ENCODE measurements at regions not wholly inside any gene's neighbourhood (a gene's known extent, or its start where the extent isn't known, plus 50 kb on each side); places are given as distances from the start of the nearest gene placed in this dataset.

DNA sequence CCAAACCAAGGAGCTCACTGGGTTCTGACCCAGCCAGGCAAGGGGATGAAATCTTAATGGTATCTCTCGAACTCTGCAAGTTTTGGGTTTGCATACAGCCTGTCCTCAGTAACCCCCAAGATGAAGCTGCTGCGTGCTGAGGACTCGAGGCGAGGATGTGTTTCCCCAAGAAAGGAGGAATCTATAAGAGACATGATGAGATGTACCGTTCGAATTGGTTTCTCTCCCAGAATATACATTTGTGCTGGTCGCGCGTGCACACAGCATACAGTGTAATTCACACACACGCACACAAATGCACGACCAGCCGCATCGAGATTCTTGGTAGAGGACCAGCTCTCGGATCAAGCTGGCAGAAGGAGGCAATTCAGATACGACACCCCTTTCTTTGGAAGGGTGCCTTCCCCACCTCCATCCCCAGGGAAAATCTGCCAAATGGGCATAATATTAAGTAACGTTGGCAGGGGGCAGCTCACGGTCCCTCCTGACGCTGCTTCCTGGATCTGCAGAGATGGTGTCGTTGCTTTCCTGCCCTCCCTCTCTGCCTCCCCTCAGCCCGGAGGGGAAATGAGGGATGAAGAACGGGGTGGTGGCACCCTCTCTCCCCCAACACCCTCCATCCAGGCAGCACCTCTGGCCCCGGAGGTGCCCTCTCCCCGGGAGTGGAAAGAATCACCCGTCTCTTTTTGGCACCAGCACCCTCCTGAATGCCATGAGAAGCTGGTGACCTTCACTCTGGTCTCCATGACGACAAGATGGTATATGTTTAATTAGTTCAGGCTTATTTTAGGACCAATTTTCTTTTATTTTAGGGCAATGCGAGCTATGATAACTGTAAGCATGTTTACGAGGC, 310.2 kb downstream of the ZNF536 start:
- H2AK5ac ChIP-seq (ENCODE audit: insufficient read length, low read length): no peak overlapping the region
- no peaks in the 10 kb centered on the region for H3K27me3 ChIP-seq (ENCODE audit: insufficient read depth, low read length)
- no peak overlapping the region for H2AFZ ChIP-seq (ENCODE audit: low read length)
- no peak overlapping the region for H3K9ac ChIP-seq (ENCODE audit: extremely low read depth, insufficient read length, low read length)
- H3K27ac ChIP-seq (ENCODE audit: insufficient read length, low read depth, low read length): no peak overlapping the region
- TF ChIP-seq, protein P1, sequence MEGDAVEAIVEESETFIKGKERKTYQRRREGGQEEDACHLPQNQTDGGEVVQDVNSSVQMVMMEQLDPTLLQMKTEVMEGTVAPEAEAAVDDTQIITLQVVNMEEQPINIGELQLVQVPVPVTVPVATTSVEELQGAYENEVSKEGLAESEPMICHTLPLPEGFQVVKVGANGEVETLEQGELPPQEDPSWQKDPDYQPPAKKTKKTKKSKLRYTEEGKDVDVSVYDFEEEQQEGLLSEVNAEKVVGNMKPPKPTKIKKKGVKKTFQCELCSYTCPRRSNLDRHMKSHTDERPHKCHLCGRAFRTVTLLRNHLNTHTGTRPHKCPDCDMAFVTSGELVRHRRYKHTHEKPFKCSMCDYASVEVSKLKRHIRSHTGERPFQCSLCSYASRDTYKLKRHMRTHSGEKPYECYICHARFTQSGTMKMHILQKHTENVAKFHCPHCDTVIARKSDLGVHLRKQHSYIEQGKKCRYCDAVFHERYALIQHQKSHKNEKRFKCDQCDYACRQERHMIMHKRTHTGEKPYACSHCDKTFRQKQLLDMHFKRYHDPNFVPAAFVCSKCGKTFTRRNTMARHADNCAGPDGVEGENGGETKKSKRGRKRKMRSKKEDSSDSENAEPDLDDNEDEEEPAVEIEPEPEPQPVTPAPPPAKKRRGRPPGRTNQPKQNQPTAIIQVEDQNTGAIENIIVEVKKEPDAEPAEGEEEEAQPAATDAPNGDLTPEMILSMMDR (conservative IDR thresholded peaks at IDR 0.05): no peak
- no peak overlapping the region for H2BK15ac ChIP-seq (ENCODE audit: low read depth, low read length)
- Mint-ChIP-seq H3K36me3 (ENCODE audit: insufficient read depth in 1 of 3, low read depth in 3 of 3) (no peaks in the 10 kb centered on the region), H3K4me3 (no peak overlapping the region; a peak in 1 of 5 replicates), H3K4me1 (peaks cover 11 to 16% of the 10 kb centered on the region in 2 experiments), H3K27ac (no peak overlapping the region), H3K27me3 (ENCODE audit: low read depth) (no peaks in the 10 kb centered on the region; the same call in 1 of the 2 replicates), H3K9me3 (no peaks in the 10 kb centered on the region)
- H2BK12ac ChIP-seq (ENCODE audit: insufficient read length, low read depth, low read length): no peak overlapping the region
- WGBS (ENCODE audit: extremely low coverage, insufficient read length, low lambda C conversion rate): no CpG with 5 or more reads among the region's 27 CpGs
- no peaks in the 10 kb centered on the region for H3K9me3 ChIP-seq (ENCODE audit: control insufficient read depth, low read depth, low read length)
- no peak overlapping the region for H2BK20ac ChIP-seq (ENCODE audit: low read depth, low read length, poor library complexity, severe bottlenecking)
- H3K79me2 ChIP-seq (ENCODE audit: insufficient read depth, low read length): no peaks in the 10 kb centered on the region
- no peaks in the 10 kb centered on the region; the same call in 1 of the 2 replicates for H3K4me1 ChIP-seq (ENCODE audit: insufficient read depth, low read length)
- no peak overlapping the region for H2BK5ac ChIP-seq (ENCODE audit: insufficient read length, low read length)
- no peak overlapping the region for H3K23ac ChIP-seq (ENCODE audit: insufficient read length, low read depth, low read length)
- no peaks in the 10 kb centered on the region for H4K20me1 ChIP-seq (ENCODE audit: control insufficient read depth, insufficient read depth, insufficient read length)
- H3K56ac ChIP-seq (ENCODE audit: insufficient read length, low read depth, low read length): no peak overlapping the region
- no peak overlapping the region for H3K14ac ChIP-seq (ENCODE audit: insufficient read depth, low read length)
- H4K91ac ChIP-seq (ENCODE audit: insufficient read length, low read depth, low read length): no peak overlapping the region
- no peak for DNase-seq
- no peak overlapping the region for H4K8ac ChIP-seq (replicated peaks; ENCODE audit: insufficient read length, low read depth, low read length)
- H4K5ac ChIP-seq (ENCODE audit: insufficient read length, low read depth, low read length): no peak overlapping the region
- no peak overlapping the region for H2BK120ac ChIP-seq (ENCODE audit: low read depth, low read length, poor library complexity, severe bottlenecking)
- no peak overlapping the region for H3K18ac ChIP-seq (ENCODE audit: insufficient read length, low read depth, low read length)
- H3T11ph ChIP-seq (ENCODE audit: low read length): no peak overlapping the region
- H3K79me1 ChIP-seq (ENCODE audit: insufficient read depth, low read depth, low read length, poor library complexity, severe bottlenecking): no peaks in the 10 kb centered on the region
- no peaks in the 10 kb centered on the region for H3K23me2 ChIP-seq (ENCODE audit: insufficient read length, low read depth, low read length, poor library complexity, severe bottlenecking)
- H3K4ac ChIP-seq (ENCODE audit: low read depth, low read length): no peak overlapping the region
- H3K4me2 ChIP-seq (ENCODE audit: insufficient read depth, insufficient read length, low read length): no peak overlapping the region

Data from H9 (cell line).